GM04504 (cell line): ENCODE measurements at regions not wholly inside any gene's neighbourhood (a gene's known extent, or its start where the extent isn't known, plus 50 kb on each side); places are given as distances from the start of the nearest gene placed in this dataset.

Experiments used
- DNase-seq: peaks from one replicate; pipeline ENCODE4 v3.0.0-alpha.2; 2012; ENCODE audit warnings: low read depth

DNA sequence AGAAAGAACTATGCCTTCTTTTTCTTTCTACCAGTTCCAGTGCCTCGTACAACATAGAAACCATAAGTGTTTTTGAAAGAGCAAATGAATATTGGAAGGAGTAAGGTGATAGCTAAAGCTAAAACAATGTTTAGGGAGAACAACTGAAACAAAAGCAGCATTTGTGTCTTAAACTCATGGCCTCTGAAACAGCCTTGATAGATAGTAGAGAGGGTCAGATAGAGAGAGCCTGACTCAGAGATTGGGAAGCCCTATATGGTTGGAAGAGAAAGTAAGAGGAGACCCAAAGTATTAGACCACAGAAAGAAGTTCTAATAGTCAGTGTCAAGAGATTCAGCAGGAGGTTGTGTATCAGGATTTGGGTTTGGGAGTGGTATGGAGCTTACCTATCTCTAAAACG, 79.6 kb upstream of the IFNG-AS1 start:
- DNase-seq = no peak

DNA sequence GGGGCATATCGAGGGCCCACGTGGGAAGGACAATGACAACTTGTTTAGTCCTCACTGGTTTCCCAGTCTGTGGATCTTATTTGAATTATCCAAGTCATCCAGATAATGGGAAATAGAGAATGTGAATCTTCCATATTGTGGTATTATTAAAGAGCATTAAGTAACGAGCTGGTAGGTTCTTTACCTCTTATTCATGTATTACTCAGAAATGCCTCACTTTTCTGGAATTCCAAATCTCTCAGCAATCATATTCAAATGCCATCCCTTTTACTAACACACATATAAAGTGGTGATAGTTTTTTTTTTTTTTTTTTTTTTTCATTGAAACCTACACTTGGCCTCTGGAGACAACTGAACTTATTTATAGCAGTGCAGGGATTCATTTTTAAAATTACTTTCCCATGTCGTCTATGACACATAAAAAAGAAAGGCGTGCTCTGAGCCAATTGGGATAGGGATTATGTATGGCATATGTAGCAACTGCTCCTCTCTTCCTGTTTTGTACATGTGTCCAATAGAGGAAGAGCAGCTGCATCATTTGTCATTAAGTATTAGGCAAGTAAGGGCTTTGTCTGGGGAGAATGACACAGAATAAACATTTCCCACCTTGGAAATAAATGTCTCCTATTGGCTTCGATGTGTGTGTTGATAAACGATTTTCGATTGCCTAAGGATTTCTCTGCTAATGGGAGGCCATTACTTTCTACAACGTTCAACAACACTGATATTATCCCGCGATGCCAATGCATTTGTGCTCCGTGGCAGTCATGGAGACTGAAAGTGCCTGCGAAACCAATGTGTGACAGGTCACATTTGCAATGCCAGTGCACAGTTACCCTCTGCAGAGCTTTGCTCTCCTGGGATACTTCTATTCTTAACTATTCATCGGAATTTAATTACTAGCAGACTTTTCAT, 78.6 kb upstream of the IFNG-AS1 start:
- DNase-seq = peak; percentile 97

- no peak for DNase-seq
Observed at GRCh38 chr12:67911275-67911600, 78.0 kb upstream of the IFNG-AS1 start.

GRCh38 chr12:67911789-67912188, 77.5 kb upstream of the IFNG-AS1 start:
- no peak for DNase-seq

- DNase-seq = no peak
Observed at GRCh38 chr12:67915335-67915851, 73.9 kb upstream of the IFNG-AS1 start.

- DNase-seq = peak; percentile 46
Observed at GRCh38 chr12:67916266-67916970, 72.8 kb upstream of the IFNG-AS1 start.

DNA sequence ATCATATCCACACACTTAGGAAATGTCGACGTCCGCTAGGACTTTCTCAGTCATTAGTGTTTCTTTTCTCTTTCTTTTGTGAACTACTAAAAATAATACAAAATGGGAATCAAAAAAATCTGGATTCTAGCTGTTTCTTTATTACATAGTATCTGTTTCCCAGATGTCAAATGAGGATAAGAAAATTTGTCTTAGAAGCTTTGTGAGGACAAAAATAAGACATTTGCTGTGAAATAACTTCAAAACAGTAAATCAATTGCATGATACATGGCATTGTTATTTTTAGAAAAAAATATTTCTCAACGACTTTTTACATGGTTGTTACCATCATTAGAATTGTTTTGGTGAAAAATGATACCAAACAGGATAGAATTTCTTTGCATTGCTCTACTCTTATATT, 71.4 kb upstream of the IFNG-AS1 start:
- no peak for DNase-seq

GRCh38 chr12:67918441-67918840, 70.8 kb upstream of the IFNG-AS1 start:
- no peak for DNase-seq

- no peak for DNase-seq
Observed at GRCh38 chr12:67919406-67919805, 69.8 kb upstream of the IFNG-AS1 start.

DNA sequence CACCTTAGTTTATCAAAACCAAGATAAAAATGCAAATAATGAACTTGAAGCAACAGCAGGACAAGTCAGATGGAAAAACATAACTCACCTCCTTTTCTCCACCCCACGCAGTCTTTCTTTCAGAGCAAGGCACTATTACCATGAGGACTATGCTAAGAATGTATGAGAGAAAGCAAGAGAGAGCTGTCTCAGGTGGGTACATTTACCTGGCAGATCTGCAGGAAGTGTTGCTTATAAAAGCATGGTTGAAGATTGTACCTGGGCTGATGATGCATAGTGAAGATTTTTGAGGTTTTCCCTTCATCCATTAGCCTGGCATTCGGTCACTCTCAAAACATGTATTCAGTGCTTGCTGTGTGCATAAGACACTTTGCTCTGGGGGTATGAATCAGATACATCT, 68.8 kb upstream of the IFNG-AS1 start:
- DNase-seq = no peak

GRCh38 chr12:67921286-67921685, 68.0 kb upstream of the IFNG-AS1 start:
- DNase-seq = no peak

- DNase-seq = no peak
Observed at GRCh38 chr12:67922245-67922644, 67.0 kb upstream of the IFNG-AS1 start.

GRCh38 chr12:67925077-67925476, 64.2 kb upstream of the IFNG-AS1 start:
- no peak for DNase-seq

DNA sequence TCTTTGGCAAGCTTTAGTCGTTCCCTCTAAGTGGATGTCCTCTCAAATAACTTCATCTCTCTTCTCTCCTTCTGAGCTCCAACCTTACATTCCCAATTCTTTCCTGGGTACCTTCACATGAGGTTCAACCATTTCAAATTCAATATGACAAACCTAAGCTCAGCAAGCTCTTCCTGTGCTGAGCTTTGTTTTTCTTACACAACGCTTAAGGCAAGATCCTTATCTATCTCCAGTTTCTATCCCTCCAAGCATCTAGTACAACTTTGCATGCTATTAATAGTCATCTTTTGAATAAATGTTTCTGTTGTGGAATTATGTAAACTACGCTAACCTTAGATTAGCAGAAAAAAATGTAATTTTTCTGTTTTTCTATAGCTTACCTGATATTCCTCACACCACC, 63.7 kb upstream of the IFNG-AS1 start:
- no peak for DNase-seq

- no peak for DNase-seq
Observed at GRCh38 chr12:67926063-67926462, 63.2 kb upstream of the IFNG-AS1 start.

GRCh38 chr12:67927324-67927723, 61.9 kb upstream of the IFNG-AS1 start:
- no peak for DNase-seq

- no peak for DNase-seq
Observed at GRCh38 chr12:67927815-67928214, 61.4 kb upstream of the IFNG-AS1 start.

GRCh38 chr12:67928621-67929383, 60.4 kb upstream of the IFNG-AS1 start:
- DNase-seq = no peak

- no peak for DNase-seq
Observed at GRCh38 chr12:67929384-67929772, 59.9 kb upstream of the IFNG-AS1 start.

GRCh38 chr12:67937822-67938221, 51.4 kb upstream of the IFNG-AS1 start:
- no peak for DNase-seq
